ENCODE measurements at regions not wholly inside any gene's neighbourhood (a gene's known extent, or its start where the extent isn't known, plus 50 kb on each side); places are given as distances from the start of the nearest gene placed in this dataset.

DNA sequence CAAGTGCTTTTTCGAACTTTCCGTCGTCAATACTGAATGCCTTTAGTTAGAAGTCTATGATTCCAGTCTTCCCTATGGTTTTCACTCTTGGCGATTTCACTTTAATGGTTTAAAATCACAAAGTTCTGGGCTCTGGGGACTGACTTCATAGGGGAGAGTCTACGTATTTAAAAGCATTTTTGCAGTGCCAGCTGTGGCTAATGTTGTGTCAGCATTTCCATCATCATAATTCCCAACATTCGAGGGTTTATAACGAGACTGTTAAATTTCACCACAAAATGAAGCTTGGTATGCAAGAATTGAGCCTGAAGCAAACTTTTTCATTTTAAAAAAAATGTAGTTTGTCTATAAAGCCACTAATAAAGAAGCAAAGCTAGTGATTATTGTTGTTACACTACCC, 242.7 kb downstream of the SOX4 start:
- Histone ChIP-seq H3K4me1 (no peaks in the 10 kb centered on the region), H3K36me3 (no peaks in the 10 kb centered on the region), H3K27ac (no peak overlapping the region), H3K9me3 (no peaks in the 10 kb centered on the region), H3K4me3 (no peak overlapping the region), H3K27me3 (ENCODE audit: low read depth) (no peaks in the 10 kb centered on the region)
- DNase-seq (no peak), ATAC-seq (no peak)
- TF ChIP-seq, protein P1, sequence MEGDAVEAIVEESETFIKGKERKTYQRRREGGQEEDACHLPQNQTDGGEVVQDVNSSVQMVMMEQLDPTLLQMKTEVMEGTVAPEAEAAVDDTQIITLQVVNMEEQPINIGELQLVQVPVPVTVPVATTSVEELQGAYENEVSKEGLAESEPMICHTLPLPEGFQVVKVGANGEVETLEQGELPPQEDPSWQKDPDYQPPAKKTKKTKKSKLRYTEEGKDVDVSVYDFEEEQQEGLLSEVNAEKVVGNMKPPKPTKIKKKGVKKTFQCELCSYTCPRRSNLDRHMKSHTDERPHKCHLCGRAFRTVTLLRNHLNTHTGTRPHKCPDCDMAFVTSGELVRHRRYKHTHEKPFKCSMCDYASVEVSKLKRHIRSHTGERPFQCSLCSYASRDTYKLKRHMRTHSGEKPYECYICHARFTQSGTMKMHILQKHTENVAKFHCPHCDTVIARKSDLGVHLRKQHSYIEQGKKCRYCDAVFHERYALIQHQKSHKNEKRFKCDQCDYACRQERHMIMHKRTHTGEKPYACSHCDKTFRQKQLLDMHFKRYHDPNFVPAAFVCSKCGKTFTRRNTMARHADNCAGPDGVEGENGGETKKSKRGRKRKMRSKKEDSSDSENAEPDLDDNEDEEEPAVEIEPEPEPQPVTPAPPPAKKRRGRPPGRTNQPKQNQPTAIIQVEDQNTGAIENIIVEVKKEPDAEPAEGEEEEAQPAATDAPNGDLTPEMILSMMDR (IDR thresholded peaks at IDR 0.05): no peak
- intact Hi-C loops (cut with DNase I): no loop called here

GRCh38 chr6:21836772-21837425, 243.3 kb downstream of the SOX4 start:
- Histone ChIP-seq H3K4me1 (no peaks in the 10 kb centered on the region), H3K36me3 (no peaks in the 10 kb centered on the region), H3K4me3 (no peak overlapping the region), H3K9me3 (no peaks in the 10 kb centered on the region), H3K27ac (no peak overlapping the region), H3K27me3 (ENCODE audit: low read depth) (no peaks in the 10 kb centered on the region)
- TF ChIP-seq, protein P1 (IDR thresholded peaks at IDR 0.05): no peak
- DNase-seq (no peak), ATAC-seq (no peak)
- intact Hi-C loops (cut with DNase I): no loop called here

- intact Hi-C loops (cut with DNase I): no loop called here
- Histone ChIP-seq H3K4me1 (peaks cover 8% of the 10 kb centered on the region), H3K27me3 (ENCODE audit: low read depth) (no peaks in the 10 kb centered on the region), H3K36me3 (no peaks in the 10 kb centered on the region), H3K4me3 (no peak overlapping the region), H3K27ac (no peak overlapping the region), H3K9me3 (no peaks in the 10 kb centered on the region)
- ATAC-seq (no peak), DNase-seq (no peak)
- TF ChIP-seq, protein P1 (IDR thresholded peaks at IDR 0.05): no peak
Observed at GRCh38 chr6:21840428-21840827, 246.9 kb downstream of the SOX4 start.

GRCh38 chr6:21842875-21843645, 249.5 kb downstream of the SOX4 start:
- no peaks in the 10 kb centered on the region for H3K36me3 ChIP-seq
- TF ChIP-seq, protein P1 (IDR thresholded peaks at IDR 0.05): no peak
- H3K27me3 ChIP-seq (ENCODE audit: low read depth): no peaks in the 10 kb centered on the region
- intact Hi-C loops (cut with DNase I): no loop called here
- H3K4me3 ChIP-seq: no peak overlapping the region
- H3K9me3 ChIP-seq: no peaks in the 10 kb centered on the region
- DNase-seq (no peak), ATAC-seq (peak in 1 of 2 donors; percentile 29)
- H3K27ac ChIP-seq: no peak overlapping the region
- peaks cover 28% of the 10 kb centered on the region for H3K4me1 ChIP-seq

- Histone ChIP-seq H3K4me1 (peaks cover 28% of the 10 kb centered on the region), H3K9me3 (no peaks in the 10 kb centered on the region), H3K27me3 (ENCODE audit: low read depth) (no peaks in the 10 kb centered on the region), H3K27ac (no peak overlapping the region), H3K36me3 (no peaks in the 10 kb centered on the region), H3K4me3 (no peak overlapping the region)
- ATAC-seq: no peak
- intact Hi-C loops (cut with DNase I): no loop called here
- TF ChIP-seq, protein P1 (IDR thresholded peaks at IDR 0.05): no peak
- DNase-seq: no peak
Observed at GRCh38 chr6:21844120-21844917, 250.8 kb downstream of the SOX4 start.

All from lower lobe of right lung (tissue), 2 donors.